GM12892 (cell line): ENCODE measurements at regions not wholly inside any gene's neighbourhood (a gene's known extent, or its start where the extent isn't known, plus 50 kb on each side); places are given as distances from the start of the nearest gene placed in this dataset.

ENCODE experiments used
- DNase-seq: peaks from one replicate; pipeline ENCODE4 v3.0.0; 2011; ENCODE audit not compliant: insufficient read length
- FAIRE-seq: peaks from 2 replicates; lab custom pipeline; 2011; peaks lifted over from hg19 to GRCh38; lab: Jason Lieb, UNC
- POLR2A ChIP-seq: IDR thresholded peaks from 2 replicates; pipeline ENCODE4 v1.6.1; 2011; ENCODE audit warnings: low read depth, low read length, control low read depth
- POLR2AphosphoS5 ChIP-seq: IDR thresholded peaks from 2 replicates; pipeline ENCODE4 v1.6.1; 2011; ENCODE audit warnings: low read depth, low read length, control low read depth
- TAF1 ChIP-seq: IDR thresholded peaks from 2 replicates; pipeline ENCODE4 v1.6.1; 2011; ENCODE audit warnings: low read depth, mild to moderate bottlenecking, control low read depth, low read length, borderline replicate concordance

DNA sequence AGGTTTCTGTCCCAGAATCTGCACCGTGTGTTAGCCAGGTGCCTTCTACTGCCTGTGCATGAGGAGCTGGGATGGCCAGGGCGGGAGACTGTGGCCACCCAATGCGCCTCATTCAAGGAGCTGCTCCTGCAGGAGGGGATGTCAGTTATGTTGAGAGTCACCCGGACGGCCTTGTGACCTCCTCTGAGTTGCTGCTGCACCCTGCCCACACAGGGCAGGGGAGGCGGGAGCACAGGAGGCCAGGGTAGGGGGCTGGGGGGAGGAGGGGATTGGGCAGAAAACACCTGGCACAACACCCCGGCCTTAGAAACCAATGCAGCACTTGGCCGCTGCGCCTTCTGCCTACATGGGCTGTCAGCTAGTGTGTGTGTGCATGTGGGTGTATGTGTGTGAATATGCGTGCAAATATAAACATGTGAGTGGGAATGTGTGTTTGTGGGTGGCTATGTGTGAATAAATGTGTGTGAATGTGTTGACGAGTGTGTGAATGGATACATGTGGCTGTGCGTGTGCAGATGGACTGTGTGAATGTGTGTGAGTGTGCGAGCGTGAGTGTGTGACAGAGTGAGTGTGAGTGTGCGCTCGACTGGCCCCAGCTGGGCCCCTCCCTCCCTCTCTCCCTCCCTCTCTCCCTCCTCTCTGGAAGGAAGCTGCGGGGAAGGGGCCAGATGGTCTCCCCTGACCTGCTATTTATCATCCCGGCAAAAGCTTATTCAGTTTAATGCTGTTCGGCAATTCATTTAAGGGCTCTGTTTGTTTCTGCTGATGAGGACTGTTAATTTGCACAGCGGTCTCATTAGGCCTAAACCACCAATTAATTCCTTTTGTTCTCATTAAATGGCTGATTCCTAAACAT is 106.9 kb downstream of the TLE3 start:
- FAIRE-seq (no peak), DNase-seq (no peak)
- TF ChIP-seq TAF1 (no peak), POLR2AphosphoS5 (no peak), POLR2A (no peak)

DNA sequence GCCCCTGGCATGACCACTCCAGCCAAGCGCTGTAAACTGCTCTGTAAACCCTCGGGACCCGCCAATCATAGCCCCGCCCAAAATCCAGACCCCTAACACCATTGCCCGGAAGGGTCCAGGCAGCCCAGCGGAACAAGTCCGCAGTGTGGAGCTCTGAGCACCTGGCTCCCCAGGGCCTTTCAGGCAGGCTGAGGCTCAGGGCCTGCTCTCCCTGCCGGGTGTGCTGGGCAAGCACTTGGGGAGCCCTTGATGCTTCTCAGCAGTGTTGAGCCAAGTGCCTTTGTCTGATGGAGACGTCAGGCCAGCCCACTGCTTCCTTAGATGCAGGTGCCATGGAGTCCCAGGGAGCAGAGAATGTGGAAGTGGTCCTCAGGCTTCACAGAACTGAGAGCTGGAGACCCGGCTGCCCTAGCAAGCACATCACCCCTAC is 106.2 kb downstream of the TLE3 start:
- TF ChIP-seq TAF1 (no peak), POLR2AphosphoS5 (no peak), POLR2A (no peak)
- FAIRE-seq, result no peak
- no peak for DNase-seq

GRCh38 chr15:69992348-69992747 is 105.4 kb downstream of the TLE3 start:
- TF ChIP-seq TAF1 (no peak), POLR2A (no peak), POLR2AphosphoS5 (no peak)
- DNase-seq, result no peak
- no peak for FAIRE-seq

GRCh38 chr15:69994429-69995205 is 103.1 kb downstream of the TLE3 start:
- FAIRE-seq (peak; percentile 91), DNase-seq (no peak)
- no peak for TF ChIP-seq POLR2A
- no peak for TF ChIP-seq TAF1
- no peak for TF ChIP-seq POLR2AphosphoS5

DNA sequence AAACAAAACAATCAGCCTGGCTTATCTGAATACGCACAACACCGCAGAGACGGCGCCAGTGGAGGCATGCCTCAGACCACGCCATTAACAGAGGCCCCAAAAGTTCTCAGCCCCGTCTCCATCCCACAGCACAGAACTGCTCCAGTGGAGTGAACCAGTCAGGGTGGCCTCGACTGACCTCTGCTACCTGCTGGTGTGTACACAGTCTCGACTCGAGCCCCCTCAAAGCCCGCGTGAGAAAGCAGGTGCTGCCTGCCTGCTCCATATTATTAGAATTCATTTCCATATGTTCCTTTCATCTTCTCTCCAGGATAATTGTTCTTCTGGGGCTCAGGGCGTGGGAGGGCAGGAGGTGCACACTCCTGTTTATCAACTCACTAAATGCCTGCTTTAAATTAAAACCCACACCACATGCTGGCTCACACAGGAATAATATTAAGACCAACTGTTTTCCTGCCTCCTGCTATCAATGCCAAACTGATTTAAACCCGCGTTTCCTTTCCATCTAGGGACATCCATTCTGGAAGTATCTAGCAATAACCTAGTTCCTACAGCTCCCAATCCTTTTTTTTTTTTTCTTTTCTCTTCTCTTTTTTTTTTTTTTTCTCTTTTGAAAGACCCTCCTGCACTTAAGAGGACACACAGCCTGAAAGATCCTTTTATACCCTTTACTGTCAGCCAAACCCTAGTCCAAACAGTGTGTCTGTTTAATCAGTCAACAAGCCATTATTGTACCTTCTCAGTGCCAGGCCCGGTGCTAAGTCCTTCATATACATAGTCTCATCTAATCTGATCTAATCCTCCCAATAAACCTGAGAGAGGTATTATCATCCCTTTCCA is 101.2 kb downstream of the TLE3 start:
- DNase-seq (no peak), FAIRE-seq (no peak)
- TF ChIP-seq POLR2A (no peak), TAF1 (no peak), POLR2AphosphoS5 (no peak)

DNA sequence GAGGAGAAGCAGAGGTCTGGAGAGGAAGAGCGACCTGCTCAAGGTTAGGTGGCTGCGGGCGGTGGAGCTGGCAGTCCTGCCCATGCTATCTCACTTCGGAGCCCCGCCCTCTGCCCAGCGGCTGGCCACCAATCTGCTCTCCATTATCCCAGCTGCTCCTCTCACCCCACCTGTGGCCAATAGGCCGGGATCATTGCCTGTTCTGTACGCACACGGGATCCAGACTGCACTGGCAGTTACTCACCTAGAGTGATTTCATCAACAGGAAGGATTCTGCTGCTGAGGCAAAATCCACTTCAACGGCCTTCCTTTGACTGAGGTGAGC is 100.6 kb downstream of the TLE3 start:
- FAIRE-seq (no peak), DNase-seq (no peak)
- TF ChIP-seq POLR2A (no peak), POLR2AphosphoS5 (no peak), TAF1 (no peak)
